ENCODE measurements at regions not wholly inside any gene's neighbourhood (a gene's known extent, or its start where the extent isn't known, plus 50 kb on each side); places are given as distances from the start of the nearest gene placed in this dataset.

- Mint-ChIP-seq H3K9me3 (ENCODE audit: low read depth) (no peaks in the 10 kb centered on the region), H3K27me3 (no peaks in the 10 kb centered on the region), H3K27ac (no peak overlapping the region), H3K4me1 (ENCODE audit: low read depth) (peaks cover 16% of the 10 kb centered on the region), H3K36me3 (no peaks in the 10 kb centered on the region), H3K4me3 (no peak overlapping the region)
Measured at GRCh38 chr10:88045096-88045495, 181.7 kb downstream of the PTEN start.

- Mint-ChIP-seq H3K27me3 (no peaks in the 10 kb centered on the region), H3K4me1 (ENCODE audit: low read depth) (peaks cover 16% of the 10 kb centered on the region), H3K4me3 (no peak overlapping the region), H3K9me3 (ENCODE audit: low read depth) (no peaks in the 10 kb centered on the region), H3K36me3 (no peaks in the 10 kb centered on the region), H3K27ac (no peak overlapping the region)
Measured at GRCh38 chr10:88045656-88046415, 182.4 kb downstream of the PTEN start.

GRCh38 chr10:88047579-88047978 lies 184.2 kb downstream of the PTEN start:
- H3K27me3 Mint-ChIP-seq = no peaks in the 10 kb centered on the region
- H3K4me1 Mint-ChIP-seq (ENCODE audit: low read depth) = peaks cover 16% of the 10 kb centered on the region
- no peaks in the 10 kb centered on the region for H3K9me3 Mint-ChIP-seq (ENCODE audit: low read depth)
- no peaks in the 10 kb centered on the region for H3K36me3 Mint-ChIP-seq
- H3K4me3 Mint-ChIP-seq = no peak overlapping the region
- no peak overlapping the region for H3K27ac Mint-ChIP-seq

DNA sequence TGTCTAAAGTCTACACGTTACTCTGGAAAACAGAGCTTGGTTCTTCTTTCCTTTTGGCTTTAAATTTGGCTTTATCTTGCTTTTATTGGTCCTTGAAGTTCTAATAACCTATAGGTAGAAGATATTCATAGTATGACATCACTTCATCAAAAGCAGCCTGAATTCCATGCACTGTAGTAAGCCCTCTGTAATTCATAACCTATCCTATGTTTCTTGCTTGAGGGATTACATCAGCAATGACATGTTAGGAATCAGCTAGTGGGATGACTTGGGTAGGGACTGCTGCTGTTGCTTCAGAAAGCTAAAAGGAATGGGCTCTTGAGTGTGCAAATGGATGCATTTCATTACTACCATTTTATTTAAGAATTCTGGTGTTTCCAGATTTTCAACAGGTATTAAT lies 184.9 kb downstream of the PTEN start:
- Mint-ChIP-seq H3K4me1 (ENCODE audit: low read depth) (peaks cover 14% of the 10 kb centered on the region), H3K4me3 (no peak overlapping the region), H3K27me3 (no peaks in the 10 kb centered on the region), H3K9me3 (ENCODE audit: low read depth) (no peaks in the 10 kb centered on the region), H3K36me3 (no peaks in the 10 kb centered on the region), H3K27ac (no peak overlapping the region)

- Mint-ChIP-seq H3K4me3 (no peak overlapping the region), H3K27ac (no peak overlapping the region), H3K36me3 (no peaks in the 10 kb centered on the region), H3K27me3 (no peaks in the 10 kb centered on the region), H3K9me3 (ENCODE audit: low read depth) (no peaks in the 10 kb centered on the region), H3K4me1 (ENCODE audit: low read depth) (peaks cover 14% of the 10 kb centered on the region)
Measured at GRCh38 chr10:88049204-88049603, 185.8 kb downstream of the PTEN start.

DNA sequence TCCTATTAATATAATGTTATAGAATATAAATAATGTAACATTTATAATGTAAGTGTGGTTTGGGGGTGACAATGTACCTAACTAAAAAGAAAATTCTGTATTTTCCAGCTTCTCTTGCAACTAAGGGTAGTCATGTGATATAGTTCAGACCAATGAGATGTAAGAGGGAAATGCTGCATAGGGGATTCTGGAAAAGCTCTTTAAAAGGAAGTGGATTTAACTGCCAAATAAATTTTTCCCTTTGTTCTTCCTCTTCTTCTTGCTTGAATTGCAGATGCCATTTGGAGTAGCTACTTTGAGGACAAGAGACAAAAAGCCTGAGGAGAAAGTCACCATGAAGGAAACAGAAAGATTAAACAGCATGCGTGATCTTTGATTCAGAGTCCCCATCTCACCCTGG lies 194.3 kb downstream of the PTEN start:
- Mint-ChIP-seq H3K4me3 (no peak overlapping the region), H3K9me3 (ENCODE audit: low read depth) (peaks cover 6% of the 10 kb centered on the region), H3K4me1 (ENCODE audit: low read depth) (peaks cover 9% of the 10 kb centered on the region), H3K27ac (no peak overlapping the region), H3K27me3 (no peaks in the 10 kb centered on the region), H3K36me3 (peaks cover 2% of the 10 kb centered on the region)

GRCh38 chr10:88058750-88059149 lies 195.3 kb downstream of the PTEN start:
- H3K9me3 Mint-ChIP-seq (ENCODE audit: low read depth) = peaks cover 6% of the 10 kb centered on the region
- H3K27ac Mint-ChIP-seq = no peak overlapping the region

GRCh38 chr10:88059190-88059589 lies 195.8 kb downstream of the PTEN start:
- peaks cover 22% of the 10 kb centered on the region for H3K4me1 Mint-ChIP-seq (ENCODE audit: low read depth)
- H3K36me3 Mint-ChIP-seq = peaks cover 2% of the 10 kb centered on the region
- H3K9me3 Mint-ChIP-seq (ENCODE audit: low read depth) = peaks cover 6% of the 10 kb centered on the region
- H3K27me3 Mint-ChIP-seq = no peaks in the 10 kb centered on the region
- H3K4me3 Mint-ChIP-seq = no peak overlapping the region
- no peak overlapping the region for H3K27ac Mint-ChIP-seq

More at GRCh38 chr10:88058750-88059149, 195.3 kb downstream of the PTEN start:
- H3K4me1 Mint-ChIP-seq (ENCODE audit: low read depth) = peaks cover 19% of the 10 kb centered on the region
- H3K4me3 Mint-ChIP-seq = no peak overlapping the region
- H3K27me3 Mint-ChIP-seq = no peaks in the 10 kb centered on the region
- peaks cover 2% of the 10 kb centered on the region for H3K36me3 Mint-ChIP-seq

DNA sequence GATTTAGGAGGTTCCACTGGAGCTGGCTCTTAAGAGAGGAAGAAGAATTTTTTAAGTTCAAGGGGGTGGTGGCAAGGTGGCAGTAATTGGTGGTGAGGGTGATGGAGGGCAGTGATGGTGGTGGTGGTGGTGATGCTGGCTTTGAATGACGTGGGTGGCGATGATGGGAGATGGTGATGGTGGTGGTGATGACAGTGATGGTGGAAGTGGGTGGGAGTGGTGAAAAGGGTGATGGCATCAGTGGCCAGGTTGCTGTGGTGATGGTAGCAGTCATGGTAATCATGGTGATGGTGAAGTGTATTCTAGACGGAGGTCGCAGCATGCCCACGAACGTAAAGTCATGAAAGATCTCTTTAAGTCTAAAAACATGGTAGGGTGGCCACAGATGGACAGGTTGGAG lies 197.3 kb downstream of the PTEN start:
- Mint-ChIP-seq H3K4me3 (no peak overlapping the region), H3K36me3 (peaks cover 2% of the 10 kb centered on the region), H3K4me1 (ENCODE audit: low read depth) (peaks cover 38% of the 10 kb centered on the region), H3K27me3 (no peaks in the 10 kb centered on the region), H3K9me3 (ENCODE audit: low read depth) (peaks cover 6% of the 10 kb centered on the region), H3K27ac (no peak overlapping the region)

DNA sequence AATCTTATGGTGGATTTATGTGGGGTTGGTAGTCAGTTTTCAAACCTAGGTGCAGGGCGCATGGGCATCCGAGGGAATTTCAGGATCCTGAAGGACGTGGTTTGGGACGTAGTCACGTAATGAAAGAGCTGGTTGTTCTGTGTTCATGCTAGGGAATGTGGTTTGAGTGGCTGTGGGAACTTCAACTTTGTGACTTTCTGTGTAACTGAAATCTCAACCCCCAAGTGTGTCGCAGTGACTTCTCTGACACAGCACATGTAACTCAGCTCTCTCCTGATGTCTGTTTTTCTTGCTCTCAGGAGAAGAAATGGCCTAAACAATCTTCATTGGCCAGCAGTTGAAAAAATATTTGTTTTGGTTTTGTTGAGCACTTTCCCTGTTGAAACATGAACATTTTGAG lies 199.0 kb downstream of the PTEN start:
- Mint-ChIP-seq H3K4me3 (no peak overlapping the region), H3K27me3 (no peaks in the 10 kb centered on the region), H3K36me3 (peaks cover 2% of the 10 kb centered on the region), H3K4me1 (ENCODE audit: low read depth) (peaks cover 54% of the 10 kb centered on the region), H3K9me3 (ENCODE audit: low read depth) (peaks cover 6% of the 10 kb centered on the region), H3K27ac (no peak overlapping the region)

- peaks cover 6% of the 10 kb centered on the region for H3K9me3 Mint-ChIP-seq (ENCODE audit: low read depth)
- no peaks in the 10 kb centered on the region for H3K27me3 Mint-ChIP-seq
- no peak overlapping the region for H3K4me3 Mint-ChIP-seq
- H3K4me1 Mint-ChIP-seq (ENCODE audit: low read depth) = peaks cover 60% of the 10 kb centered on the region
- no peak overlapping the region for H3K27ac Mint-ChIP-seq
- peaks cover 2% of the 10 kb centered on the region for H3K36me3 Mint-ChIP-seq
Measured at GRCh38 chr10:88062798-88063472, 199.5 kb downstream of the PTEN start.

GRCh38 chr10:88063861-88064557 lies 200.6 kb downstream of the PTEN start:
- Mint-ChIP-seq H3K4me1 (ENCODE audit: low read depth) (peaks cover 70% of the 10 kb centered on the region), H3K27ac (no peak overlapping the region), H3K36me3 (peaks cover 2% of the 10 kb centered on the region), H3K9me3 (ENCODE audit: low read depth) (peaks cover 6% of the 10 kb centered on the region), H3K27me3 (no peaks in the 10 kb centered on the region), H3K4me3 (no peak overlapping the region)

DNA sequence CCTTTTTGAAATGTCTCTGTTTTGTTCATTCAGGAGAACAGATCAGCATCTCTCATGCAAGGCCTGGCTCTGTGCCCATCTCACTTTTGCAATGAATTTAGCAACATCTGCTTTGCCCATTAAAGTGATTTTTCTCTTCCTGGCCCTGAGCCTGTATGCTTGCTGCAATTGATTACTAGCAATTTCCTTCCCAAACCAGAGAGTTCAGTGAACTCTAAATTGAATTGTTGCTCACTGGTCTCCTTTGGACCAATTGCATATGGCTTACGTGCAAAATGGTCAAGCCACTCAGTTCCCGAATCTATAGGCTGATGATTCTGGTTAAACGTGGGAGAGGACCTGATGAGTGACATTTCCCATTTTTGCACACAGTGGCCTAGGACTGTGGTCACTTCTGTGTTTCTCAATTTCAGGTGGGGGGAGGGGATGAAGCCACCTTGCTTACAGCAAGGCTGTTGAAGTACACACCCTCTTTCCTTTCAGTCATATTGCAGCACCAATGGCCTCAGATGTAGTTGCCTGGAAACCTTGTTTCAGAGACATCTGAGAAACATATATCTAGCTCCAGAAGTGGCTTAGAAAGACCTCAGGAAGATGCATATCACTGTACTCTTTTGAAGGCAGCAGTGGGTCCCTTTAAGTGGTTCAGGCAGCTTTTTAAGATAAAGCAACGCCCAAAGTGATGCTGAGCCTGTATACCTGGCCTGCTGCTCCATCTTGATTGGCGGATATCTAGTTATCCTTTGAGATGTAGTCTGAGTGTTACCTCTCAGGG lies 201.4 kb downstream of the PTEN start:
- Mint-ChIP-seq H3K36me3 (peaks cover 2% of the 10 kb centered on the region), H3K4me1 (ENCODE audit: low read depth) (peaks cover 78% of the 10 kb centered on the region), H3K27me3 (no peaks in the 10 kb centered on the region), H3K9me3 (ENCODE audit: low read depth) (peaks cover 6% of the 10 kb centered on the region), H3K27ac (peak overlapping the region; percentile 71), H3K4me3 (peak overlapping the region; percentile 53)

DNA sequence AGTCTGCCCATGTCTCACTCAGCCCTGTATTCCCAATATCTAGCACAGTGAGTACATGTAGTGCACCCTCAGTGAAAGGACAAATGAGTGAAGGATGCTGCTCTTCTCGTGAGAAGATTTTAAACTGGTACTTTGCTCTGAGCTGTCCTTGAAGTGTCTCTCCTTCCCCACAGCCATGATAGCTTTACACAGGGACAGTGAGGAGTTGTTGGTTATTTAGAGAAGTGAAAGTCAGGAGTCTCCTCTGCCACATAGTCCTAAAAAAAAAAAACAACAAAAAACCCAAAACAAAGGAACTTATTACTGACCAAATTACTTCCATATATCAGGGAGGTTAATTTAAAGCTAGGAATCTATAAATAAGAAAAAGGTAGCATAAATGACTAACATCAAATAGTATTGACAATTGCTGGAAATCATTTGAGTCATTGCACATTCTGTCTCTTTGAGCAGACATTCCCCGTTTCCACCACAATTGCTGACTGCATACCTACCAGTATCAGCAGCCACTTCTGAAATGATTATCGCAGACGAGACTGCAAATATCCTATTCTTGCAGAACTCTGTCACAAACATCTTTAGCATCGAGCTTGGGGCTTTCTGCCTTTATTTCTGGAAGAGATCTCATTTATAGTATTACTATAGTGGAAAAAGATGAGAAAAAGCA lies 202.1 kb downstream of the PTEN start:
- Mint-ChIP-seq H3K27me3 (no peaks in the 10 kb centered on the region), H3K27ac (peak overlapping the region; percentile 71), H3K4me3 (peak overlapping the region; percentile 53), H3K4me1 (ENCODE audit: low read depth) (peaks cover 78% of the 10 kb centered on the region), H3K36me3 (peaks cover 2% of the 10 kb centered on the region), H3K9me3 (ENCODE audit: low read depth) (peaks cover 4% of the 10 kb centered on the region)

Data from activated naive CD8-positive, alpha-beta T cell (primary cell).